Right renal cortex interstitium (tissue), 3 donors: ENCODE measurements at regions not wholly inside any gene's neighbourhood (a gene's known extent, or its start where the extent isn't known, plus 50 kb on each side); places are given as distances from the start of the nearest gene placed in this dataset.

Experiments used
- DNase-seq, 3 donors: peaks; one replicate each; pipeline ENCODE4 v3.0.0-alpha.2; 2013; ENCODE audit warnings: low read depth in 3 of 3, low spot score in 2 of 3

GRCh38 chr20:19807946-19808330 lies 49.9 kb downstream of the RIN2 start:
- no peak for DNase-seq

DNA sequence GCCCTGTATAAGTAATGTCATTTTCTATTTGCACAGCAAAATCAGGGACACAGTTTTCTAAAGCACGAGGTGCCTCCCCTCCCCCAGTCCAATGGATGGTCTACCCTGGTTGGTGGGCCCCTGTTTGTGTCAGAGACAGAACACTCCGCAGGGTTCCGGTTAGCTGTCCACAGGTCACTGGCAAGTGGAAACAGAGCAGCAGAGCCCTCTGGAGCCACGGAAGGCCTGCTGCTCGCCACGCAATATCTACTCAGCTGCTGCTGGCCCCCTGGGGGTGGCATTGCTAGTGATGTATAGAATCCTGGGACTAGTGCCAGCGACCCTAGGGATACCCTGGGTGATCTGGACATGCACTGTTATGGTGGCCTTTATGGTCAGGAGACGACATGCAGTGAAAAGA lies 50.4 kb downstream of the RIN2 start:
- no peak for DNase-seq

DNA sequence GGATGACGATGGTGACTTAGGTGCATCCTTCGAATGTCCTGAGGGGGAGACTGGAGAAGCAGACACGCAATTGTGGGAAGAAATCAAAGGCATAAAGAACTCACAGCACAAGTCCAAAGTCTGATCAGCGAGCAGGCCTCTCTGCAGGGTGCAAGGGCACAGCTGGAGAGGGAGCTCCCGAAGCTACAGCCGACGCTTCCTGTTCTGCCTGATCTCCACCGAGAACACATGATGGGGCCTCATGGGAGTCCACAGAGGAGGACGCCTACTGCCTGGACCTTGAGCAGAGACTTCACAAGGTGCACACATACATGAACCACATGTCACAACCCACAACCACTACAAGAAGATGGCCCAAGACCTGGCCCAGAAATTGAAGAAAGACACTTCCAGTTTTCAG lies 51.4 kb downstream of the RIN2 start:
- DNase-seq = no peak

DNA sequence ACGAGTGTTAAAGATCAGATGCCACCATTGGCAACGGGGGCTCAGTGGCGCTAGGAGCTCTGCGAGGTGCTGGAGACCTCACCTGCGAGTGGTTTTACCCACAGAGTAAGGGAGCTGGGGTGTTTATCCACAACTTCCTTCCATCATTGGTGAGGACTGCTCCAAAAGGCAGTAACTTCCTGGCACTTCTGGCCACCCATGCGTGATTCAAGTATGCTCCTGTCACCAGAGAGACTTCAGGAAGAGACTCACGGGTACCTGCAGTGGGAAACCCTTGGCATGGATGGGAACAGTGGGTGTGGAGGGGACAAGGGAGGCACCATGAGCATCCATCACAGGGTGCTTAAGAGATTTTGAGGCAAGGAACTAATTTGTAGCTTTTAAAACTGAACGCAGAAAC lies 53.2 kb downstream of the RIN2 start:
- no peak for DNase-seq

- no peak for DNase-seq
Observed at GRCh38 chr20:19812056-19812455, 54.0 kb downstream of the RIN2 start.

DNA sequence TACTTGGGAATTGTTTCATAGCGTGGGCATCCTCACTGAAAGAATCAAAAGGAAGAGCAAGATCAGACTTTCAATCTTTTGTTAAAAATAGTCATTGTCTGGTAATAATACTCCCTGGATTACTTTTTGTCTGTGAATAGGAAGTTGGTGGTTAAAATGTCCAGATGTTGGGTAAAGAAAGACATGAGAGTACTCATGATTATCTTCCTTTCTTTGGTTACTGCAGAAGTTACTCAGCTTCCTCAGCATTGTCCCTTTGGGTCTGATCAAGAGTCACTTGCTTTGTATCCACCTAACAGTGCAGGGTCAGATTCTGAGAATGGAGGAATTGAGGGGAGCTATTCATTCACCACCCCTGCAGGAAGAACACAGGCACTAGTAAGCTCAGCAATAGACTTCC lies 54.6 kb downstream of the RIN2 start:
- no peak for DNase-seq

GRCh38 chr20:19813846-19814640 lies 56.0 kb downstream of the RIN2 start:
- DNase-seq = no peak

GRCh38 chr20:19815553-19815991 lies 57.5 kb downstream of the RIN2 start:
- DNase-seq = no peak

DNA sequence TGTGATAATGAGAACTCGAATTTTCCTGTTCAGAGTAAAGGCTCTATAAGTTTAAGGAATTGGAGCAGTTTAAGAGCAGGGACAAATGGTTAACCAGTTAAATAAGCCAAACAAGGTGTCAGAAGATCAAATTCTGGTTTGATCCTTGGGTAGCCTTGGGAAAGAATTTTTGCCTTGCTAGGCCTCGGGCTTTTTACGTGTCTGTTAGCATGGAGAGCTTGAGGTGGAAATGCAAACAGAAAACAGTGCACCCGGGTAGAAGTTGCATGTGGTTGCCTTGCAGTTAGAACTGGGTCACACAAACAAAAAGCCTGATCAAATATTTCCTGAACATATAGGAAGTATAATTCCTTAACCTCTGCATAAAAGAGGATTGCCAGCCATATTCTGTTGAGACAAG lies 58.3 kb downstream of the RIN2 start:
- no peak for DNase-seq

DNA sequence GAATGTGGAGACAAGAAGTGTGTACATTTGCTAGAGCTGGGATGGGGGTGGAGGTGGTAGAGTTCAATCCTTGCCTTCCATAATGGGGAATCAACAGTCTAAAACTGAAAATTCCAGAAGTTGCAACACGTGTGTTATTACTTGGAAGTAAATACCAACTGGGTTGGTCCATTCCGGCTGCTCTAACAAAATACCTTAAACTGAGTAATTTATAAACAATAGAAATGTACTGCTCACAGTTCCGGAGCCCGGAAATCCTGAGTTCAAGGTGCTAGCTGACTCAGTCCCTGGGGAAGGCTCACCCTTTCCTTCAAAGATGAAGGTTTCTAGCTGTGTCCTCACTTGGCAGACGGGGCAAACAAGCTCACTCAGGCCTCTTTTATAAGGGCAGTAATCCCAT lies 59.0 kb downstream of the RIN2 start:
- DNase-seq = no peak

DNA sequence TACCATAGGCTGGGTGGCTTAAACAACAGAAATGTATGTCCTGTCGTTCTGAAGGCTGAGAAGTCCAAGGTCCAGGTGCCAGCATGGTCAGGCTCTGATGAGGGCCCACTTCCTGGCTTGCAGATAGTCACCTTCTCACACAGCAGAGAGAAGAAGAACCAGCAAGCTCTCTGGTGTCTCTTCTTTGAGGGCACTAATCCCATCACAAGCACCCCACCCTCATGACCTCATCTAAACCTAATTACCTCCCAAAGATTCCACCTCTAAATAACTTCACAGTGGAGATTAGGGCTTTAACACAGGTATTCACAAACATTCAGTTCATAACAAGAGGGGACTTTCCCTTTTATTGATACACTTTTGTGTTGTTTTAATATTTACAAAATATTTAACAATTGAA lies 61.1 kb downstream of the RIN2 start:
- no peak for DNase-seq

- DNase-seq = no peak
Observed at GRCh38 chr20:19820555-19821211, 62.6 kb downstream of the RIN2 start.

GRCh38 chr20:19821606-19822005 lies 63.5 kb downstream of the RIN2 start:
- DNase-seq = no peak

DNA sequence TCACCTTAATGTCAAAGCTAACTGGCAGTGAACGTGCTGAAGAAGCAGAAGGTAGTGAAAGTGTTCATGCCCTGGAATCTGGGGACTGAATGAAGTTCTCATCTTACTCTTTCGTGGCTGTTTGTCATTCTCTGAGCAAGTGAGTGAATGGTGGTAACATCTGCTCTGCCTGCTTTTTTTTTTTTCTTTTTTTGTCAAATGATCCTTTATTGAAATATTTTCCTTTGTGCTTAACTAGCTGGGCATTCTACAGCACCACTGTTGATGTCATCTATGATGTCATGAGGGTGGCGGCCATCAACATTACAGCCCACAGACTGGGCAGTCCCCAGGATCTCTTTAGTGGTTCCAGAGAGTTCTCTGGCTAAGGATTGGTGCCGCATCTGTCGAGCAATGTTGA lies 65.2 kb downstream of the RIN2 start:
- no peak for DNase-seq

DNA sequence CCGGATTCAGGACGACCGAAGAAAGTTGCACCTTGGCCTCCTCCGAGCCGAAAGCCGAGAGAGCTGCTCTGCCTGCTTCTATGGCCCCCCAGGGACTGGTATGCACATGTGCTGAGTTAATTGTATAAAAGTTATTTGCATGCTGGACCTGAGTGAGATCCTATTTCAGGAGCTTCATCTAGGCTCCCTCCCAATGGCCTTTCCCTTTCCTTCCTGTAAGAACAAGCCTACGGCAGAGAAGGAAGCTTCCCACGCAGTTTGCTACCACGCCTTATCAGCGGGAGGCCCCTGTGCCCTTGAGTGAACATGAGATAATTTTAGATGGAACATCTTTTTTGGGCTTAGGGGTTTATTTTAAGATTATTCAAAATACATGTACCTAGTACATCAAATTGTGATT lies 65.9 kb downstream of the RIN2 start:
- no peak for DNase-seq

DNA sequence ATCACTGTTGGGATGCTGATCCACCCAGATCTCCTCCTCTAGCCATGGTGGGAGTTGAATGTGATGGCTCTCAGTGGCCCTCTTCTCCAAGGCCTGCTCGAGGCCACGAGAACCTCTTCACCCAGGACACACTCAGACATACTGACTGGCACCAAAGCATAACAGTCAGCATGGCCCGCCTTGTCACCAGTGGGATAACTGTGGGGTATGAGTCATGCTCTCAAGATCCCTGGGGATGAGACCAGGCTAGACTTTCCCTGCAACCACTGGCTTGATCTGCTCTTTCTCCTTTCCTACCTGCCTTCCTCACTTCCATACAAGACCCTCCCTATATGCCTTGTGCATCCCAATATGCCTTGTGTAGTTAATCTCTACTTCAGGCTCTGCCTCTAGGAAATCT lies 66.8 kb downstream of the RIN2 start:
- no peak for DNase-seq

DNA sequence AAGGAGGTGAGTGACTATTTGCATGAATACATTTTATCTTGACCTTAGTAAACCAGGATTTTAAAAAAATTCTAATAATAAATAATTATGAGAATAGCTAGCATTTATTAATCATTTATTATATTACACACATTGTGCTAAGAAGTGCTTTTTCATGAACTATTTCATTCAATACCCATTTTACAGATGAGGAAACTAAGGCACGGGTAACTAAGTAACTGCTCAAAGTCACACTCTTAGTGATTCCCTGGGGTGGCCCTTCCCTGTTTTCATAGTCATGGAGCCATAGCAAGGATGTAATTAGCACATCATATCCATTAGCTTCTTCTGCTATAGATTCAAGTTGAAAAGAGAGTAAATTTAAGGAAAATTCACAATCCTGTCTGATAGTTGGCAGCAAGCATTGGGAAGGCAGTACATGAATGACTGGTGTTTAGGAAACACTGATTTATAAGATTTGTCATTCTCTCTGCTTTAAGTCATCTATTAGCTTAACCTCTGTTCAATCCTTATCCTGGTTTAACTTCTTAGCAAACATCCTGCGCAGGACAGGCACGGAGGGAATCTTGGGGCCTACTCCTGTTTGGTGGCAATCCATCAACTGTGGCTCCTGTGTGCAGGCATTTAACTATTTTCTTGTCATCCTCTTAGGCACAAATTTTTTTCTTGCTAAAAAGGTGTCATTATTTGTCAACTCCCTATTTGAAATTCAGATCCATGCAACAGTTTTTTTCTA lies 68.3 kb downstream of the RIN2 start:
- no peak for DNase-seq

GRCh38 chr20:19827818-19828217 lies 69.8 kb downstream of the RIN2 start:
- no peak for DNase-seq

GRCh38 chr20:19828232-19828631 lies 70.2 kb downstream of the RIN2 start:
- DNase-seq = no peak

DNA sequence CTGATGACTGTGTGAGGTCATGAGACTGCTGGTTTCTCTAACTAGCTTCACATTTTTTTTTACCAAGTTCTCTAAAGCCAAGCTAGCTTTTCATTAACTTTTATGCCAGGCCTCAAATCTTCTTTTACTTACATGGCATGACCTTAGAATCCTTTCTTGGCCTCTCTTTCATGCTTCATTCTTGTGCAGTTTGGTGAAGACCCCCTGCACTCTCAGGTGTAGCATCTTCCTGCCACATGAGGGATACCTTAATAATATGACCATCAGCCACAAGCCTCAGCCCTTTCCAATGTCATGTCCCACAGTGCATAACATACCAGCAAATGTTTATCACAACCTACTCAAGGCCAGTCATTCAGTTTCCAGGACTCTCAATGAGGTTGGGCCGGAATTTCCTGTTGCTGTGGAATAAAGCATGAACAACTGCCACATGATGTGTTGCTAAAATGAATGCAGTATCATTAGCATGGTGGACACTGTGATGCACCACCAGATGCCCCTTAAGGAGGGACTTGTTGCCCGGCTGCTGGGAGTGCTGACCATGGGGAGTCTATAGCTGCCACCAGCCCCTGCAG lies 72.2 kb downstream of the RIN2 start:
- DNase-seq = no peak

DNA sequence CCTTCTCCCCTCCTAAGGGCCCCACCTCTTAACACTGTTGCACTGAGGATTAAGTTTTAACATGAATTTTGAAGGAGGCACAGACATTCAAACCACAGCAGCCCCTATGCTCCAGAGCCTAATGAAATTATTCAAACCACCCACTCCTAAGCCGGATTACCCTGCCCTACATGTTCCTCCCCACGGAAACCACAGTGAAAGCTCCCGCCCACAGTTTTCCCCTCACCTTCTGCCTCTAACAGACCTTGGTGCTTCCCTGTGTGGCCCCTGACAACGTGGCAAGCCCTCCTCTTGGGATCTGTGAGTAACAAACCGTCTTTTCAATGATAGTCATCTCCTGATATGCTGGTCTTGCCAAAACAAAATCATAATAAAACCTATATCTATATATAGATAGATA lies 74.8 kb downstream of the RIN2 start:
- DNase-seq = no peak

DNA sequence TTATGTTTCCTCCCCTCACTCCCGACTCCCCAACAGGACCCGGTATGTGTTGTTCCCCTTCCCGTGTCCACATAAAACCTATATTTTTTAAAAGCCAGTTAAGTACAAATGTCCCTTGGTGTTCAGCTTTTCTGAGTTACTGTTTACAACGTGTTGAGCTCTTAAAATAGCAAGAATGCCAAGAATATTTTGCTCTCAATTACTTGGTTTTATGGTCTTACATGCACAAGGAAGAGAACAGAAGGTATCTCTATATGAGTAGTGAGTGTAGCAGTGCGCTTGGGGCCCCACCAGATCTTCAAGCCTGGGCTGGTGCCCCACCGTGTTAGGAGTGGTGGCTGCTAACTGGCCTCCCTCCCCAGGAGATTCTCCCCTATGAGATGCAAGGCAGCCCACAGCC lies 75.3 kb downstream of the RIN2 start:
- no peak for DNase-seq
